Amygdala (tissue), 56 donors: ENCODE measurements at regions not wholly inside any gene's neighbourhood (a gene's known extent, or its start where the extent isn't known, plus 50 kb on each side); places are given as distances from the start of the nearest gene placed in this dataset.
A peak's percentile ranks its signal among the peaks of the same experiment; 100 is the strongest.

Experiments used
- DNase-seq, 56 donors: peaks; one replicate each; lab custom pipeline; 2025; lab: John Stamatoyannopoulos, UW

GRCh38 chr6:106918115-106918514 lies 56.4 kb downstream of the CD24 start:
- no peak for DNase-seq

- no peak for DNase-seq
Observed at GRCh38 chr6:106916891-106917290, 57.6 kb downstream of the CD24 start.

GRCh38 chr6:106913676-106914280 lies 60.8 kb downstream of the CD24 start:
- DNase-seq = no peak

GRCh38 chr6:106913111-106913510 lies 61.4 kb downstream of the CD24 start:
- no peak for DNase-seq

- DNase-seq = no peak
Observed at GRCh38 chr6:106912091-106912490, 62.4 kb downstream of the CD24 start.

GRCh38 chr6:106910999-106911949 lies 63.3 kb downstream of the CD24 start:
- DNase-seq = peak in 1 of 56 donors; percentile 3

GRCh38 chr6:106908386-106908840 lies 66.1 kb downstream of the CD24 start:
- no peak for DNase-seq

GRCh38 chr6:106907754-106908153 lies 66.8 kb downstream of the CD24 start:
- no peak for DNase-seq

- no peak for DNase-seq
Observed at GRCh38 chr6:106906232-106906631, 68.3 kb downstream of the CD24 start.

- no peak for DNase-seq
Observed at GRCh38 chr6:106903299-106903698, 71.2 kb downstream of the CD24 start.

GRCh38 chr6:106901062-106901461 lies 73.5 kb downstream of the CD24 start:
- DNase-seq = no peak

- DNase-seq = no peak
Observed at GRCh38 chr6:106899697-106900096, 74.8 kb downstream of the CD24 start.

GRCh38 chr6:106897580-106897979 lies 76.9 kb downstream of the CD24 start:
- no peak for DNase-seq

- no peak for DNase-seq
Observed at GRCh38 chr6:106895703-106896040, 78.9 kb downstream of the CD24 start.

GRCh38 chr6:106894978-106895702 lies 79.4 kb downstream of the CD24 start:
- peak in 1 of 56 donors; percentile 3 for DNase-seq

- DNase-seq = no peak
Observed at GRCh38 chr6:106892186-106892585, 82.3 kb downstream of the CD24 start.

- no peak for DNase-seq
Observed at GRCh38 chr6:106890447-106890846, 84.1 kb downstream of the CD24 start.

- no peak for DNase-seq
Observed at GRCh38 chr6:106889692-106890091, 84.8 kb downstream of the CD24 start.

GRCh38 chr6:106886922-106887797 lies 87.4 kb downstream of the CD24 start:
- DNase-seq = no peak
